ENCODE measurements at regions not wholly inside any gene's neighbourhood (a gene's known extent, or its start where the extent isn't known, plus 50 kb on each side); places are given as distances from the start of the nearest gene placed in this dataset.

DNA sequence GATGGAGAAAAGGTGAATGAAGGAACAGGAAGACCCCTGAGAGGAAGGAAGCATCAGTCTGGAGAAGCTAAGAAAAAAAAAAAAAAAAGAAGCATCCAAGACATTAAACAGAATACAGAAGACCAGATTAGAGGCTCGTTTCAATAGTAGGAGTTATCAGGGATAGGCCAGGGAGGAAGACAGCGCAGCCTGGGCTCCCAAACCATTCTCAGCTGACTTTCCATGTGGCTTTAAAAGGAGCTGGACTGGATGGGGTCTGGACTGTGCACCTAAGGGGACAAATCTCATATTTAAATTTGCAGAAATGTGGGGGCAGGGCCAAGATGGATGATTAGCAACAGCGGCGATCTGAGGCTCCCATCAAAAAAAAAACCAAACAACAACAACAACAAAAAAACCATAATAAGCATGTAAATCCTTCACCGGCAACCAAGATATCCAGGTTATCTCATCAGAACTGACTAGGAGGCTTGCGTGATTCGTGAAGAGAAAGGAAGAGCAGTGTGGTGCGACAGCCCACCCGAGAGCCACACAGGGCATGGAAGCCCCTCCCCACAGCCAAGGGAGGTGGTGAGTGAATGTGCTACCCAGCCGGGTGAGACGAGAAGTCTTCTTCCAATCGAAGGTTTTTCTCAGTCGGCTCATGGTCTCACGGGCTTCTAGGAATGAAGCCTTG lies 114.9 kb upstream of the ADAMTS16 start:
- no peaks in the 10 kb centered on the region for H3K4me1 ChIP-seq
- H3K9me3 ChIP-seq = no peaks in the 10 kb centered on the region
- H3K27me3 ChIP-seq = no peaks in the 10 kb centered on the region
- H3K36me3 ChIP-seq = no peaks in the 10 kb centered on the region
- intact Hi-C loops (cut with DNase I) = no loop called here
- H3K4me3 ChIP-seq (replicated peaks in 1 of 3) = no peak overlapping the region
- no peak for DNase-seq
- no peak overlapping the region for H3K27ac ChIP-seq
- 87 to 89% methylated on average over 14 of the region's 14 CpGs for WGBS, 2 donors
- TF ChIP-seq CTCF (IDR thresholded peaks at IDR 0.05) = no peak
- no peak for TF ChIP-seq POLR2A (IDR thresholded peaks at IDR 0.05)

GRCh38 chr5:5025774-5026408 lies 114.2 kb upstream of the ADAMTS16 start:
- TF ChIP-seq POLR2A (IDR thresholded peaks at IDR 0.05) (no peak), CTCF (IDR thresholded peaks at IDR 0.05) (no peak)
- Histone ChIP-seq H3K4me1 (no peaks in the 10 kb centered on the region), H3K27me3 (no peaks in the 10 kb centered on the region), H3K36me3 (no peaks in the 10 kb centered on the region), H3K27ac (no peak overlapping the region), H3K4me3 (replicated peaks in 1 of 3) (no peak overlapping the region), H3K9me3 (no peaks in the 10 kb centered on the region)
- intact Hi-C loops (cut with DNase I) = no loop called here
- no peak for DNase-seq
- WGBS, 2 donors = 84 to 85% methylated on average over 13 to 15 of the region's 16 CpGs

GRCh38 chr5:5026409-5026785 lies 113.7 kb upstream of the ADAMTS16 start:
- 17 to 91% methylated on average over 1 to 4 of the region's 4 CpGs for WGBS, 2 donors
- no peak for TF ChIP-seq CTCF (IDR thresholded peaks at IDR 0.05)
- no peak for TF ChIP-seq POLR2A (IDR thresholded peaks at IDR 0.05)
- Histone ChIP-seq H3K9me3 (no peaks in the 10 kb centered on the region), H3K4me3 (replicated peaks in 1 of 3) (no peak overlapping the region), H3K36me3 (no peaks in the 10 kb centered on the region), H3K27ac (no peak overlapping the region), H3K4me1 (no peaks in the 10 kb centered on the region), H3K27me3 (no peaks in the 10 kb centered on the region)
- DNase-seq = no peak
- intact Hi-C loops (cut with DNase I) = no loop called here

DNA sequence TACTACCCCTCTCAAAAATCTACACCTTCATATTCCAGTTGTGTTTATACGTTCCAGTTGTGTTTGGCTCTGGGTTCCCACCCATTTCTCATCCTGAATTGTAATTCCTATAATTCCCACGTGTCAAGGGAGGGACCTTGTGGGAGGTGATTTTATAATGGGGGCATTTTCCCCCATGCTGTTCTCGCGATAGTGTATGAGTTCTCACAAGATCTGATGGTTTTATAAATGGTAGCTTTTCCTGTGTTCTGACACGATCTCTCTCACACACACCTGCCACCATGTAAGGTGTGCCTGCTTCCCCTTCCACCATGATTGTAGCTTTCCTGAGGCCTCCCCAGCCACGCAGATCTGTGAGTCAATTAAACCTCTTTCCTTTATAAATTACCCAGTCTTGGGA lies 108.5 kb upstream of the ADAMTS16 start:
- no peak overlapping the region for H3K4me3 ChIP-seq (replicated peaks in 1 of 3)
- no peaks in the 10 kb centered on the region for H3K27me3 ChIP-seq
- intact Hi-C loops (cut with DNase I) = no loop called here
- no peak for DNase-seq
- H3K27ac ChIP-seq = no peak overlapping the region
- no peaks in the 10 kb centered on the region for H3K9me3 ChIP-seq
- 74% methylated on average over 6 of the region's 6 CpGs for WGBS, 2 donors
- no peaks in the 10 kb centered on the region for H3K36me3 ChIP-seq
- TF ChIP-seq CTCF (IDR thresholded peaks at IDR 0.05) (no peak), POLR2A (IDR thresholded peaks at IDR 0.05) (no peak)
- no peaks in the 10 kb centered on the region for H3K4me1 ChIP-seq

GRCh38 chr5:5037674-5038073 lies 102.5 kb upstream of the ADAMTS16 start:
- intact Hi-C loops (cut with DNase I) = no loop called here
- TF ChIP-seq POLR2A (IDR thresholded peaks at IDR 0.05) = no peak
- no peak for TF ChIP-seq CTCF (IDR thresholded peaks at IDR 0.05)
- 69 to 76% methylated on average over 1 of the region's 1 CpG for WGBS, 2 donors
- Histone ChIP-seq H3K27ac (no peak overlapping the region), H3K27me3 (no peaks in the 10 kb centered on the region), H3K36me3 (no peaks in the 10 kb centered on the region), H3K4me1 (no peaks in the 10 kb centered on the region), H3K4me3 (replicated peaks in 1 of 3) (no peak overlapping the region), H3K9me3 (no peaks in the 10 kb centered on the region)
- DNase-seq = no peak

Measured in thyroid gland (tissue), 4 donors.